ENCODE measurements at regions not wholly inside any gene's neighbourhood (a gene's known extent, or its start where the extent isn't known, plus 50 kb on each side); places are given as distances from the start of the nearest gene placed in this dataset.

DNA sequence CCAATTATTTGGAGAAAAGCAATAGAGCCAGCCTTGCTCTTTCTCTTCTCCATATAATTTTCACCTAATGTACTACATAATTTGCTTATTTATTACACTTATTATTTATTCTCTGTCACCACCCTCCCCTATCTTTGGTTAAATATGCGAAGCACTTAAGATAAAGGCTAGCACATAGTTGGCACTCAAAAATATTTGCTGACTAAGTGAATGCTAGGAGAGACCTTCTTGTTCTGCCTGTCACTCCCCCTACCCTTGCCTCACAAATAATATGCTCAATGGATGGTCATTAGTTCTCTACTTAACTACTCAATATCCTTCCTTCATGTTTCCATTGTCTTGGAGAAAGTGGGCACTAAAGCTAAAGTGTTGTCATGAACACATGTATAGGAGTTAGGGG is 139.7 kb upstream of the ZC3H11B start:
- TF ChIP-seq POLR2A (IDR thresholded peaks at IDR 0.05; ENCODE audit: low read length) = no peak
- no peak for TF ChIP-seq GATA1 (IDR thresholded peaks at IDR 0.05; ENCODE audit: low read depth, low read length)
